ENCODE measurements at regions not wholly inside any gene's neighbourhood (a gene's known extent, or its start where the extent isn't known, plus 50 kb on each side); places are given as distances from the start of the nearest gene placed in this dataset.

DNA sequence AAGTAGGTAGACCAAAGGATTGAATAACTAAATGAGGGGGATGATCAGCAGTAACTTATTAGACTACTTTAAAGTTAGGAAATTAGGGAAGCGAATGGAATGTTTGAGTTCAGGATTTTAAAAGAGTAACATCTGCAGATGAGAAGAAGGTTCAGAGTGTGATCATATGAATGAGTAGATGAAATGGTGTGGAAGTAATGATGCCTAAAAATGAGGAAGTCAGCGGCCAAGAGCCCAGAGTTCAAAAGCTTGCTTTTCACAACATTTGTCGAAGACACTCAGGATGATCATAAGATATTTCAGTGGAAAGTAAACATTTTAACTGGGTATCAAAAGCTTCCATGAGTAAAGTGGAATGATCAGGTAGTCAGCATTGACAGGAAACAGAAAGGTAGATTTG is 299.4 kb downstream of the LRRIQ3 start:
- no peak for DNase-seq
- Histone ChIP-seq H3K4me3 (no peak overlapping the region), H3K9me3 (no peaks in the 10 kb centered on the region), H3K27ac (no peak overlapping the region), H3K36me3 (no peaks in the 10 kb centered on the region), H3K27me3 (no peaks in the 10 kb centered on the region), H3K4me1 (no peaks in the 10 kb centered on the region)
- WGBS, 4 donors: 80 to 90% (median 85%) methylated on average over 3 of the region's 3 CpGs
- no peak for ATAC-seq
- intact Hi-C loops (cut with DNase I): no loop called here
- TF ChIP-seq POLR2A (IDR thresholded peaks at IDR 0.05): no peak
- TF ChIP-seq CTCF (IDR thresholded peaks at IDR 0.05): no peak

DNA sequence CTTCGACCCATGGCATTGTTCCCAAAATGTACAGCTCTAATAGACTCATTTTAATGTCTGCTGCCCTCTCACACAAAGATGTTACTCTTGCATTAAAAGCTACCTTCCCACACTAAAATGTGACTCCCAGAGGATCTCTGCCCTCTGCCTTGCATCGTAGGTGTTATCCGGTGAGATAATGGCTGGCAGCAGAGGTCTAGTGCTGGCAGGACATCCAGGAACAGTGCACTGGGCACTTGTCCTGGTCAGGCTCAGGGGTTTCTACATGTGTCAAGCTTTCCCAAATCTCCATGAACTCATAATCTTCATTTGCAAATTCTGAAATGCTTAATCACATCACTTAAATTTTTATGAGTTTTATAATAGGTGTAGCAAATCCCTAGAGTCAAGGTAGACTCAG is 310.6 kb downstream of the LRRIQ3 start:
- H3K36me3 ChIP-seq: no peaks in the 10 kb centered on the region
- no peaks in the 10 kb centered on the region for H3K9me3 ChIP-seq
- peak in 3 of 5 donors; percentile 12 to 37 (median 32) for DNase-seq
- TF ChIP-seq CTCF (IDR thresholded peaks at IDR 0.05) (no peak), POLR2A (IDR thresholded peaks at IDR 0.05) (no peak)
- 44 to 53% (median 50%) methylated on average over 3 of the region's 3 CpGs for WGBS, 4 donors
- no peak overlapping the region for H3K27ac ChIP-seq
- no peak overlapping the region for H3K4me3 ChIP-seq
- H3K27me3 ChIP-seq: no peaks in the 10 kb centered on the region
- intact Hi-C loops (cut with DNase I): no loop called here
- peak; percentile 78 to 94 (median 92) for ATAC-seq
- H3K4me1 ChIP-seq: peaks cover 0 to 4% (median 0%) of the 10 kb centered on the region in 12 donors

- 52 to 68% (median 58%) methylated on average over 2 of the region's 2 CpGs for WGBS, 4 donors
- no peak for ATAC-seq
- H3K27ac ChIP-seq: no peak overlapping the region
Observed at GRCh38 chr1:73886716-73887115, 311.3 kb downstream of the LRRIQ3 start.

GRCh38 chr1:73874806-73875205 is 323.2 kb downstream of the LRRIQ3 start:
- Histone ChIP-seq H3K36me3 (no peaks in the 10 kb centered on the region), H3K27me3 (no peaks in the 10 kb centered on the region), H3K9me3 (peaks cover 0 to 4% (median 0%) of the 10 kb centered on the region in 12 donors), H3K4me3 (no peak overlapping the region), H3K4me1 (no peaks in the 10 kb centered on the region), H3K27ac (no peak overlapping the region)
- 60 to 75% (median 67%) methylated on average over 1 of the region's 1 CpG for WGBS, 4 donors
- no peak for ATAC-seq
- intact Hi-C loops (cut with DNase I): no loop called here
- TF ChIP-seq CTCF (IDR thresholded peaks at IDR 0.05) (no peak), POLR2A (IDR thresholded peaks at IDR 0.05) (no peak)
- no peak for DNase-seq

More at GRCh38 chr1:73886716-73887115, 311.3 kb downstream of the LRRIQ3 start:
- no peaks in the 10 kb centered on the region for H3K27me3 ChIP-seq
- intact Hi-C loops (cut with DNase I): no loop called here
- no peaks in the 10 kb centered on the region for H3K36me3 ChIP-seq
- H3K4me3 ChIP-seq: no peak overlapping the region
- peaks cover 0 to 4% (median 0%) of the 10 kb centered on the region in 12 donors for H3K4me1 ChIP-seq
- no peak for TF ChIP-seq CTCF (IDR thresholded peaks at IDR 0.05)
- TF ChIP-seq POLR2A (IDR thresholded peaks at IDR 0.05): no peak
- H3K9me3 ChIP-seq: no peaks in the 10 kb centered on the region
- DNase-seq: no peak

All from heart left ventricle (tissue), 16 donors.